CD4-positive, alpha-beta T cell treated with Interleukin-15 for 1 hour (primary cell): ENCODE measurements at regions not wholly inside any gene's neighbourhood (a gene's known extent, or its start where the extent isn't known, plus 50 kb on each side); places are given as distances from the start of the nearest gene placed in this dataset.

Experiments used
- DNase-seq: peaks from one replicate; pipeline ENCODE4 v3.0.0-alpha.2; 2020

DNA sequence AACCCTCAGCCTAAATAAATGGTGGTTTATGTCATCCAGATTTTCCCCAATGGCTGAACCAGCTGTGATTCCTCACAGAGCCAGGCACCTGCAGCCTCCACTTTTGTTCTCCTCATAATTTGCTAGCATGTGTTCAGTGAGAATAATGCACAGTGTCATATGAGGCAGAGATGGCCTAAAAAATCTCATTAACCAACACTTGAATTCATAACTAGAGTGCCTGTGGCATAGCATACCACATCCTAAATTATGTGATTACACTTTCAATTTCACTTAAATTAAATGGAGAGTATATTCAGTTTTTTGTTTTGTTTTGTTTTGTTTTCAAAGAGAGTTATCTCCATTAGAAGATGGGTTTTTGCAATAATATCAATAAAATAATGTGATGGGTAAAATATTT, 488.0 kb downstream of the CBLN2 start:
- DNase-seq, result no peak

DNA sequence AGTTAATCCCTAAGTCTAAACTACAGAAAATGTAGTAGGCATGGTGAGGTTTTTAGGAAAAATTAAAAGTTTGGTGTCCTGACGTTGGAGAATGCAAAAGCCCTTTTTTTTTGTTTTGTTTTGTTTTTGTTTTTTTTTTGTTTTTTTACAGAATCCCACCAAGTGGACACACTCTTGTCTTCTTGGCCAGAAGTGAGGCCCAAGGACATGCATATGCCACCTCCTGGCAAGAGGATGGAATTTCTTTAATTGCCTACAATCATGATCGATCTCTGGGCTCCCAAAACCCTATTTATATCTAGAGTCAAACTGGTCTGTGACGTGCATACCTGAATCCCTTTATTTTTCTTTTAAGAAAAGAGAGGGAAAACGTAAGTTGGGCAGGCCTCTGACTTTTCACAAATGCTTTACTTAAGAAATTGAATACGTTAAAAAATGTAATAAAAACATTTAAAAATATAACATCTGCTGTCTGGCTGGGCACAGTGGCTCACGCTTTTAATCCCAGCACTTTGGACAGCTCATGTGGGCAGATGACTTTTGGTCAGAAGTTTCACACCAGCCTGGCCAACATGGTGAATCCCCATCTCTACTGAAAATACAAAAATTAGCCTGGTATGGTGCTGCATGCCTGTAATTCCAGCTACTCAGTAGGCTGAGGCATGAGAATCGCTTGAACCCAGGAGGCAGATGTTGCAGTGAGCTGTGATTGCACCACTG, 502.7 kb downstream of the CBLN2 start:
- no peak for DNase-seq

DNA sequence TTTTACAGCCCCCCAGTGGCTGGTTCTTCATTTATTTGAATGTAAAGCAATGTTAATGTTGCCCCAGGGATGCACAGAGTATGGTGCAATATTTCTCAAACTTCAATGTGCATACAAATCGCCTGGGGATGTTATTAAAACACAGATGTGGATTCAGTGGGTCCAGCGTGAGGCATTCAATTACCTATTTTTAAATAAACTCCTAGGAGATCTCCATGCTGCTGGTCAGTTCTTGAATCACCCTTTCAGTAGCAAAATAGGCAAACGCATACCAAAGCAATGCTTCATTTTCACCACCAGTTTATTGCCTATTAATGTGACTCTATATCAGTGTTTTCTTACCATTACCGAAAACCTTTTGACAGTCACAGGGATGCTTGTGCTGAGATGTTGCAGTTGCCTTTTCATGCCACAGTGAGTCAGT, 530.7 kb downstream of the CBLN2 start:
- no peak for DNase-seq

DNA sequence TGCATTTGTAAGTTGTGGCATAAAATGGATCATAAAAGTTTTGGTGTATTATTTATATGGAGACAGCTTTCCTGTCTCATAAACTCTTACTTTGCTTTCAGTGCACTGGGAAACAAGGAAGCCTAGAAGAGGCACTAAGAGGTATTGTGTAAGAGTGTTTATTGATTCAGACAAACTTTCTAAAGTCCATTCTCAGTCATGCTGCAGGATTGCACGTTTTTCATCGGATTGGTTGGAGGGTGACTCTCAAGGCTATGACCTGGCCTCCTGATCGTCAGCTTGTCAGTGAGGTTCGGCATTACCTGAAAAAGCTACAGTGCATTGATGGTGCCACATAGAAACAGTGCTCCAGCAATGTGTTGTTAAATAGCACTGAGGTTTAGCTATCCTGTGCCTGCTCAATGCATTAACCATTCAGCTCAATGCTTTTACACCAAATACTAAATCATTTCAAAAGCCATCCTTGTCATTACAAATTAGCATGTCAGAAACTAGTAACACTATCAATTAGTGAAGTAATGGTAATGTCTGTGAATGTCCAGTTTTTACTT, 545.5 kb downstream of the CBLN2 start:
- no peak for DNase-seq

DNA sequence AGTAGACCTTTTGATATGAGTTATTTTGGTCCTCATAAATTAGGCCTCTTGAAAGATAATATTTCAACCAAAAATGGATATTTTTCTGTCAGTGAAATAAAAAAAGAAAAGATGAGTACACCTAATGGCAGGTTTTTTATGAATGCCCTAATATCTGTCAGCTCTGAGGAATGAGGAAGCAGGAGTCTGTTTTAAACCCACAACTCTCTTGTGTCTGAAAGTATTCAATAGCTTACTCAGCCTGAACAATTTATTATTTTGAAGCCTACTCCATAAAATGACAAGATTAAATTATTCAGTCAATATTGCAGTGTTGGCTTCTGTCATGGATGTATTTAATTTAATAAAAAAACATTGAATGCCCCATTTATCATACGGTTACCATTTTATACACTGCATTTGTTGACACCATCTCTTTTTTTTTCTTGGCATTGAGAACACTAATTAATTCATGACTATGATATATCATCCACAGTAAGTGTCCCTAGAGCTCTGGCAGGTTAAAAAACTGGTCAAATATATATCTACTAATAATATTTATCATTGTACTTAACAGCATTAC, 548.2 kb downstream of the CBLN2 start:
- no peak for DNase-seq

DNA sequence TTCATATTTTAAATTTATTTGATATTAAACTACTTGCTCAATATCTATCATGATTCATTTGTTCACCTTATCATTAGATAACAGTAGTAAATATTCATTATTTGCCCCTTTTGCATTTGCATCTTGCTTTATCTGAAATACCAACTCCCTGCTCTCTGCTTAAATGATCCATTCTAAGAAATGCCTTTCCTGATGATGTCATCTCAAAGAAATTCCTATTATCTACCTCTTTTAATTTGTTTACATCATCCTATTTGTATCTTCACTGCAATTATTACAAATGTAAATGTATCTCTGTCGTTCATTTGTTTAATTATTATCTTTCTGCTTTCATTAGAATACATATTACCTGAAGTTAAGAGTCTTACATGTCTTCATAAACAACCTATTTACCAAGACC, 549.9 kb downstream of the CBLN2 start:
- DNase-seq, result no peak

DNA sequence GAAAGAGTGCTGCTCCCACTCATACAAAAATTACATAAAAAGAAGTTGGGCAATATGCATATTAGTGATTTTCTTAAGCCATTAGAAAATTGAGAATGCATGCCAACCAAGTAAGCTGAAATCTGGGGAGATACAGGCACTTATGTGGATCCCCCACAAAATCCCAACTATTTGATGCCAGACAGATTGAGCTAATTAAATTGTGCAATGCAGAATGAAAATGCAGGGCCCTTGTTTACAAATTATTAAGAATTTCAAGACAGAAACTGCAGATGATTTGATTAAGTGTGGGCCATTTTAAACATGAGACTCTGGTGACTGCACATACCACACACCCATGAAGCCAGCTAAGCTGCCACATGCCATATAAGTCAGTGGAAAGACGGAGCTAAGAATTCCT, 554.5 kb downstream of the CBLN2 start:
- DNase-seq, result no peak

DNA sequence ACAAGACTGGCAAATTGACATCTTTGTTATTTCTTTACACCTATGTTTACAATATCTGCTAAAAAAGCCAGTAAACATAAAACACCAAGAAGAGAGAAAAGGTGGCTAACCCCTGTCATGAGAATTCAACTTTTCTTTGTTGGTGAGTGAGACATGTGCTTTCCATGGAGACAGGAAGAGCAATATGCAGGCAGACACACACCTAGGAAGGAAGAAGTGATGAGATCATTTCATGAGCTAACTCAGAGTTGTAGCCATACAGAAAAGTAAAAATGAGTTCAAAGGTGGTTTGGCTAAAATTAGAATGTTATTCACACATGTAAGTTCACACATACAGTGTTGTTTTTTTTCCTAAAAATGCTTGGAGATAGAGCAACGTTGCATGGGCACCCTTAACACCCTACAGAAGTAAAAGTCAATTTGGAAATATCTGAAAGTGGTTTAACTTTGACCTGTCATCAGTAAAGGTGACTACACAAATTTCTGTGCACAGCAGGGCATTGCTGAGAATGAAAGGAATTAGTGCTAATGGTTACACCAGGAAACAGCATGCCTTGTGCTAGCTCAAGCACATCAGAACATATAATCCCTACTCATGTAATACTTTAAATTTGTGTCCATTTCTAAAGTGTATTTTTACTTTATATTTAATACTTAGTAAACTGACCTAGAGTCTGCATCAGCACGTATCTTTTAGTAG, 557.6 kb downstream of the CBLN2 start:
- DNase-seq, result no peak

DNA sequence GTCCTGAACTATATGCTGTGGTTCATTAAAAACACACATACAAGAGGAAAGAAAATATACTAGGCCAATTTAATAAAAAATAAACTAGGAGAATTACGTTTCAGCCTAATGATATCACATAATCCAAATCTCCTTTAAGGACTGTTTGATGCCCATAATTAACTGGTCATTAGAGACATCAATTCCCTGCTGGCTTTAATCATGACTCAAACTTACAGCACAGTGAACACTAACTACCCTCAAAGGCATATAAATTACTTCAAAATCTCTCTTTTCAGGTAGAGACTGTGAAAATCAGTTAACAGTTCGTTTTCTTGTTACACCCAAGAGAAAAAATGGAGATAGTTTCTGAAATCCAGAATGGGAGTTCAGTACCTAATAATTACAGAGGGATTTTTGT, 567.4 kb downstream of the CBLN2 start:
- no peak for DNase-seq

DNA sequence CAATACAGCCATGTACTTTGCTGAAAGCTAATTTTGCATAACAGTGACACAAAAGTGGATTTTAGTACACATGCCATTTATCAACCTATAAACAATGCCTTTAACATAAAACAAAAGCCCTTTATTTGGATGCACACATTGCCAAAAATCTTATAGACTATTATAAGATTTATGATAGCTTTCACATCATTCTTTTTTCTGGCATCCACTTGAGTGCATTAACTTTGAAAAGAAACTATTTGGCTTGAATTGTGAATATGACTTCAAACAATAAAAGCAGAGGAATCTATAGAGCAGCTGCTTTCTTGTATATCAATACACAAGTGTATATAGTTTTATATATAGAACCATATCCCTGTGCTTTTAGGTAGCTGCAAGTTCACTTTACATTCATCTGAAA, 577.4 kb downstream of the CBLN2 start:
- DNase-seq, result no peak

DNA sequence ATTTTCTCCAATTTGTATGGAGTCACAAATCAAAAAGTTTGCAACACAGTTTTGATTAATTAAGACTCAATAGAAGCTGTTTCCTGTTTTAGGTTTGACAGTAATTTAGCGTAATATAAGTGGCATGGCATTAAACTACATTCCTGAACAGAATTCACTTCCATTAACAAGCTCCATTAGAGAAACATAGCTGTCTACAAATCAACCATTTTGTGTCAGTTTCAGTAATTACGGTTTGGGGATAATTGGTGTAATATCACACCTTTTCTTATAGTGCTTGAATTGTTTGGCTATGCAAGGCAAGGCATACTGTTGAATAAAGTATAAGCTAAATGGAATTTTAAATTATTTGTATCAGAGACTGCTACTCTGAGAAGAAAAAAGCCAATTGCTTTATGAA, 585.5 kb downstream of the CBLN2 start:
- no peak for DNase-seq

DNA sequence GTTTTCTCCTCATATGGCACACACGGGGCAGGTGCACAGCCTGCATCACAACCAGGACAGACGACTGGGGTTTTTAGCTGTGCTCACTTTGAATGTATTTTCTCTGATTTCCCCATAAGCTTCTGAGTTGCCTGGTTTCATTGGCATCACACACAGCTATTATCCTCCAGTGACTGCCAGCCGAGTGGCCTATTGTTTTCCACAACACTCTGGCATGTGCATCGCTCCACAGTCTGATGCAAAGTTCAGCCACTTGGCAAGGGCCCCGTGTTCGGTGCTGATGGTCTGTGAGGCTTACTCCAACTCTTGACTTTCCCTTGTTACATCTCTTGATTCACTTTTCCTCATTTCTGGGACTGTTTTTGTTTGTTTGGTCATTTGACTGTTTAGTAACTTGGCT, 593.1 kb downstream of the CBLN2 start:
- DNase-seq, result no peak

DNA sequence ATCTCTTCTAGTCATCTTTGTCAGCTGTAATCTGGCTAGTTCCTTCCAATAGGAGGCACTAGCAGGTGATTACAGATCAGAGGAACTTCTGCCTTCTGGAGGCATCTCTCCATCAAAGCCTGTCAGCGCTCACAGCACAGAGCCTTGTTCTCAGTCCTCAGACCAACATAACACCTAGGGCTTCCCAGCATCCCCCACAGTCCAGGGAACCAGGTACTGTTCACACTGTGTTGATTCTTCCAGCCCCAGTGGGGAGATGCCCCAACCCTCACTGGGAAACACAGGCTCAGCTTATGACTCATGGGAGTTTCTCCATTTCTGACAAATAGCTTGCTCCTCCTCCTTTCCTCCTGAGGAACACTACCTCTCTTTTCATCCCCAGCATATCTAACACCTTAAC, 601.7 kb downstream of the CBLN2 start:
- DNase-seq, result no peak

DNA sequence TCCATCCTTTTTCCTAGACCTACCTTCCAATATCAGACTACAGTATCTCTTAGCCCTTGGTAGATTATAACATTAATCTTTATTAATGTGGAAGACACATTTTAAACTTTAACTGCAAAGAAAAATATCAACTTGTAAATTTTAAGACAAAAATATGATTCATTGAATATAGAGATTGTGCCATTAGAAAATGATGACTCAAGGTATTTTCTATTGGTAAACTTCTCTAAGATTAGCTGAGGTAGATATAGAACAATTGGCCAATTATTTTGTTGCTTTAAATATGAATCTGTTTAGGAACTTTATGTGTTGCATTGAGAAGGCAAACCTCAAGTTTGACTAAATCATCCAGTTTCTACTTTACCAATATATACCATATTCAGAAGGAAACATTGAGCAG, 604.7 kb downstream of the CBLN2 start:
- DNase-seq, result no peak

DNA sequence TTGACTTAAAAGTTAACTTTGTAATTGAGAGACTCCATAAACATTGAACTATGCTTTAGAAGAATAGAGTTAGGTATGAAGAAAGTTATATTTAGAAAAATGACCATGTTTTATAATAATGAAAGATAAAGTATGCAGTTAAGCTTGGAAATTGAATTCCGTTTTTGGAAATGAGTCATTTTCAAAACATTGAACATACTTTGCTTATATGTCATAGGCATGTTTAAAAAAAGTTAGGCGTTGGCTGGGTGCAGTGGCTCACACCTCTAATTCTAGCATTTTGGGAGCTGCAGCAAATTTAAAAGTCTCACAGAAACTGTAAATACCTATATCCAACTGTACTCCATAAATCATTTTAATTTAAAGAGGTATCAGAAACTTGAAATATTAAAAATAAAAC, 607.4 kb downstream of the CBLN2 start:
- no peak for DNase-seq

DNA sequence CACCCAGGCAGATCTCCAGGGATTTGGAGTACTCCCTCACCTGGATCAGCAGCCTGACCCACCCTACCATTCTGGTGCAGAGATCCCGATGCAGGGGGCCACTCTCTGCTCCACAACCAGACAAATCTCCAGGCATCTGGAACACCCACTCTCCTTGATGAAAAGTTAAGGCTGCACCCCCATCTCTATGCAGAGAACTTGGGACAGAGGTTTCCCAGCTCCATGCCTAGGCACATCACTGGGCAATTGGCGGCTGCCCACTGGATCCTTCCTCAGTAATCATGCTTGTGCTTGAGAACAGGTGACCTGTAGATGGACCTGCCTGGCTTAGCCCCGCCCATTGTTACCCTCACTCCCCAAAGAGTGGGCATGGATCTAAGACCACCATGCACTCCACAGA, 624.9 kb downstream of the CBLN2 start:
- no peak for DNase-seq

DNA sequence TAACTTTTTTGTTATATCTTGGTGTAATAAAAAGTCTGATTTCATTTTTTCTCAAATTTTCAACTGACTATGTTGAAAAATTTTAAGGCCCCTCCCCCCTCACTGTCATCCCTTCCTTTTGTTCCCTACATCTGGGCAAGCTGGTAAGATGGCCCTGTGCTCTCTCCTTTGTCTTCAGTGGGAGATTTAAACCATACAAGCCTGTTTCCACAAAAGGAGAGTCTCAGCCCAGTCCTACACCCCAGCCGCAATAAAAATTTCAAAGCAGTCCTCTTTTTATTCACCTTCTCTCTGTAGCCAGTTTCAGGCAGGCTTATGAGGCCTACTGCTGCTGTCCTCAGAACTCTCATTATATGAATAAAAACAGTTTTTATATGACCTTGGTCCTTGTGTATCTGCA, 630.5 kb downstream of the CBLN2 start:
- no peak for DNase-seq

DNA sequence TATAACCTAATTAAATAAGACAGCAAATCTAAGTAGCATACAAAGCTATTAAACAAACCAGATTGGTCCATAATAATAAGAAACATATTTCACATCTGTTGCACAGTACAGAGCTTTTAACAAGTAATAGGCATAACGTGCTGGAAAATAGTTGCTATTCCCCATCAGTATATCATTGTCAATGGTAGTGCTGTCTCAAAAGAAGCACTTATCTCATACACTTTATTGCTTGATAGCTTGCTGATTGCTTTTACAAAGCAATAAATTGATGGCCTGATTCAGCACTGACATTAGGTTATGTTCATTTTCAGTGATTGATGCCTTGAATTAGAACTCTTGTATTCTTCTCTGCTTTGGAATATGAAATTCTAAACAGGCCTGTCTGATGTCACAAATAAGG, 641.7 kb downstream of the CBLN2 start:
- no peak for DNase-seq

DNA sequence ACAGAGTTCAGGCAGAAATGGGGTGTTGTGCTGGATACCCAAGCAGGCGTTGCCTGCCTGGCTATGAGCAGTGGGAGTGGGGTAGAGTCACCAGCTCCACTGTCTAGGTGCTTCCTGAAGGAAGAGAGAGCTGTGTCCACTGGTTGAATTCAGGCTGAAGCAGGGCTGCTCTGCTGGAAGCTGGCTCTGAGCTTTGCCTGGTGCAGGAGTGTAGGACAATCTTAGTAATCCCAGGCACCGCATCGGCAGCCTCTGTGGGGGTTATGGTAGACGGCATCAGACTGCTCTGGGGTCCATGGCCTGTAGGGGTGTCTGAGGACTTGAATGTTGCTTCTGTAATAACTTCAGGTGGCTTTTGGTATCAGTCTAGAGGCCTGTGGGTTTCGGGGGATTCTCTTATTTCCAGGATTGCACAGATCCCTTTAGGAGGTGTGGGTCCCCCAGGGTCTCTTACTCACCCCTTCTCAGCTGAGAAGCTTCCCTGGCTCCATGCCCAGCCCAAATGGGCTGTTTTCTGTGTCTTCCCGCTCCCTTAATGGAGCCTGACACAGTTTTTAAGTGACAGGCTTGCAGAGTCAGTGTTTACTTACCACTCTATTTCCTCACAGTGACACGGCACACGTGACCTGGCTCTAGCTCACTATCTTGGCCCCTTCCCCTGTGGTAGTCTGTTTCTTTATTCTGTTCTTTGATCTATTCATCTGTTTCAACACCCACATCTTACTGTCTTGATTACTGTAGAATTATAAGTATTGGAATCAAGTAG, 644.3 kb downstream of the CBLN2 start:
- DNase-seq, result no peak

DNA sequence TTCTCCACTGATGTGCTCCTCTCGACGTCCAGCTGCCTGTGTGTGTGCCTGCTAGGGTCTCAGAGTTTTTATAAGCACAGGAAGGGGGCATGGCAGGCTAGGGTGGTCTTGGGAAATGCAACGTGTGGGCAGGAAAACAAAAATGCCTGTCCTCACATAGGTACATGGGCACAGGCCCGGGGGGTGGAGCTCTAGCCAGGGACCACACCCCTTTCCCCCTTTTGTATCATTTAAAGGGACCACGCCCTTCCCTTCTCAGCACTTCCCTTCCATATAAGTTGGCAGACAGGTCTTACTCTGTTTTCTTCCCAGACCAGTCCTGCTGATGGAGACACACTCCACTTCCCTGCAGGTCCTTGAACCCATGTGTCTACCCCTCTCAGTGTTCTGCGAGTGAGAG, 645.0 kb downstream of the CBLN2 start:
- DNase-seq, result no peak

DNA sequence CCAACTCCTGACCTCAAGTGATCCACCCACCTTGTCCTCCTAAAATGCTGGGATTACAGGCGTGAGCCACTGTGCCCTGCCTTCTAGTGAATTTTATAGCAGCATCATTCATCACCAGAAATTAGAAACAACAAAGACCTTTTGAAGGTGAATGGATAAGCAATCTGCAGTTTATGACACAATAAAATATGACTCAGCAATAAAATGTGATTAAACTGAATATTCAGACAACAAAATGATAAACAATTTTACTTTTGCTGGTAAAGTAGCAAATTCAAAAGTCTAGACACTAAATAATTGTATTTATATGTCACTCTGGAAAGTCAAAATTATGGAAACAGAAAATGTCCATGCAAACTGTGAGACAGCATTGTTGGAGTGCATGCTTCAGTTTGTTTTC, 656.6 kb downstream of the CBLN2 start:
- no peak for DNase-seq

DNA sequence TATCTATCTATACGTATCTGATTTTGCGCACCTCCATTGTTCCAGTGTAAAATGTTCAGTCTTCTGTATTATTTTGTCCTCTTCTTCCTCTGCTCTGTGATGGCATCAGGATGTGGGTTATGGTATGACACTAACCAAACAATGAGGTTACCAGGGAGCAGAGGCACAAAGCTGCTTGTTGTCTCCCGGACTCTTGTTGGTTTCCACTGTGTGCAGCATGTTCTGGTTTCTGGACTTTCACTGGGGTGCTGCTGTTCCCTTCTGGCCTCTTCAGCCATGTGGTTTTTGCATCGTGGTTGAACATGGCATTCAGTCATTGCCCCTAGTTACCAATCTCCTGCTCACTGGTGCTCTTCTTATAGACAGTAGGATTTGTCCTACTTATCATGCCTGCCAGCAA, 665.9 kb downstream of the CBLN2 start:
- no peak for DNase-seq

DNA sequence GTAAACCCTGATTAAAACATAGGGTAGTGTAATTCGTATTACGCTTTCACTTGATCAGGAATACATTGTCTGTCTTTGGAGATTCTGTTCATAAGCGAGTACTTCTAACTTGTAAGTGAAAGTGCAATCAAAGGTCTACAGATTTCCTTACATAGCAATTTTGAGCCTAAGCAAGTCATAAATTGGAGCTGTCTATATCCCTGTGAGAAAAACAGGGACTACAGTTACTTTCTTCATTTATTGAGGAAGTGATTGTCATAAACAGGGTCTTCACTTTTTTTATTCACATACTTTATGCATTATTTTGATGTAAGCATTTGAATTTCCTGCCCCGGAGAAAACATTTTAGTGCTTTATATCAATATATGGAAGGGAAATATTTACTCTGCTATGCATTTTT, 670.4 kb downstream of the CBLN2 start:
- DNase-seq, result no peak

DNA sequence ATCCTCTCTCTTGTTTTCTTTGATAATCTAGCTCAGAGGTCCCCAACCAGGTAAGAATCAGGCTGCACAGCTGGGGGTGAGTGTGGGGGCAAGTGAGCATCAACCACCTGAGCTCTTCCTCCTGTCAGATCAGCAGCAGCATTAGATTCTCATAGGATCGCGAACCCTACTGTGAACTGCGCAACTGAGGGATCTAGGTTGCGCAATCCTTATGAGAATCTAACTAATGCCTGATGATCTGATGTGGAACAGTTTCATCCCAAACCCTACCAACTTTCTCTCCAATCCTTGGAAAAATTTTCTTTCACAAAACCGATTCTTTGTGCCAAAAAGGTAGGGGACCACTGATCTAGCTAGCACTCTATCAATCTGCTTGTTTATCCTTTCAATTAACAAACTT, 678.3 kb downstream of the CBLN2 start:
- DNase-seq, result no peak
